ENCODE measurements at regions not wholly inside any gene's neighbourhood (a gene's known extent, or its start where the extent isn't known, plus 50 kb on each side); places are given as distances from the start of the nearest gene placed in this dataset.

GRCh38 chr6:141133346-141133745 is 999.4 kb upstream of the GJE1 start:
- ATAC-seq (ENCODE audit: low read depth in 2 of 2) (no peak), DNase-seq (no peak)
- Histone ChIP-seq H3K27me3 (ENCODE audit: control insufficient read depth, insufficient read depth, low read length) (no peaks in the 10 kb centered on the region), H3K4me3 (ENCODE audit: low read depth, low read length) (no peak overlapping the region), H3K9me3 (ENCODE audit: control insufficient read depth in 2 of 2, low read length in 2 of 2) (no peaks in the 10 kb centered on the region), H3K36me3 (ENCODE audit: control insufficient read depth, insufficient read depth, low read length) (no peaks in the 10 kb centered on the region), H3K4me1 (ENCODE audit: control insufficient read depth, insufficient read depth, low read length, poor library complexity, severe bottlenecking) (no peaks in the 10 kb centered on the region), H3K27ac (ENCODE audit: insufficient read depth, low read length, poor library complexity, severe bottlenecking) (no peak overlapping the region)
- Mint-ChIP-seq H3K27me3 (peaks cover 6% of the 10 kb centered on the region), H3K27ac (no peak overlapping the region), H3K9me3 (peaks cover 0 to 2% (median 0%) of the 10 kb centered on the region in 7 donors), H3K4me3 (no peak overlapping the region), H3K4me1 (no peaks in the 10 kb centered on the region), H3K36me3 (no peaks in the 10 kb centered on the region)

GRCh38 chr6:141131616-141132015 is 1001.1 kb upstream of the GJE1 start:
- H3K4me1 ChIP-seq (ENCODE audit: control insufficient read depth, insufficient read depth, low read length, poor library complexity, severe bottlenecking): no peaks in the 10 kb centered on the region
- DNase-seq: no peak
- no peaks in the 10 kb centered on the region for H3K27me3 ChIP-seq (ENCODE audit: control insufficient read depth, insufficient read depth, low read length)
- no peak for ATAC-seq (ENCODE audit: low read depth in 2 of 2)
- H3K4me1 Mint-ChIP-seq: no peaks in the 10 kb centered on the region
- no peak overlapping the region for H3K4me3 Mint-ChIP-seq
- no peak overlapping the region for H3K4me3 ChIP-seq (ENCODE audit: low read depth, low read length)
- peaks cover 0 to 3% (median 0%) of the 10 kb centered on the region in 7 donors for H3K9me3 Mint-ChIP-seq
- H3K27ac Mint-ChIP-seq: no peak overlapping the region
- H3K36me3 Mint-ChIP-seq: no peaks in the 10 kb centered on the region
- no peaks in the 10 kb centered on the region for H3K36me3 ChIP-seq (ENCODE audit: control insufficient read depth, insufficient read depth, low read length)
- peaks cover 6% of the 10 kb centered on the region for H3K27me3 Mint-ChIP-seq
- H3K27ac ChIP-seq (ENCODE audit: insufficient read depth, low read length, poor library complexity, severe bottlenecking): no peak overlapping the region
- no peaks in the 10 kb centered on the region for H3K9me3 ChIP-seq (ENCODE audit: control insufficient read depth in 2 of 2, low read length in 2 of 2)

- Histone ChIP-seq H3K9me3 (ENCODE audit: control insufficient read depth in 2 of 2, low read length in 2 of 2) (no peaks in the 10 kb centered on the region), H3K36me3 (ENCODE audit: control insufficient read depth, insufficient read depth, low read length) (no peaks in the 10 kb centered on the region), H3K4me3 (ENCODE audit: low read depth, low read length) (no peak overlapping the region), H3K27me3 (ENCODE audit: control insufficient read depth, insufficient read depth, low read length) (no peaks in the 10 kb centered on the region), H3K4me1 (ENCODE audit: control insufficient read depth, insufficient read depth, low read length, poor library complexity, severe bottlenecking) (no peaks in the 10 kb centered on the region), H3K27ac (ENCODE audit: insufficient read depth, low read length, poor library complexity, severe bottlenecking) (no peak overlapping the region)
- ATAC-seq (ENCODE audit: low read depth in 2 of 2): no peak
- no peak for DNase-seq
- H3K4me1 Mint-ChIP-seq: peaks cover 0 to 3% (median 0%) of the 10 kb centered on the region in 4 donors
- no peaks in the 10 kb centered on the region for H3K27me3 Mint-ChIP-seq
- no peak overlapping the region for H3K27ac Mint-ChIP-seq
- H3K4me3 Mint-ChIP-seq: no peak overlapping the region
- H3K36me3 Mint-ChIP-seq: no peaks in the 10 kb centered on the region
- peaks cover 0 to 4% (median 0%) of the 10 kb centered on the region in 7 donors for H3K9me3 Mint-ChIP-seq
Measured at GRCh38 chr6:141123497-141123896, 1009.2 kb upstream of the GJE1 start.

GRCh38 chr6:141123049-141123448 is 1009.7 kb upstream of the GJE1 start:
- H3K27ac Mint-ChIP-seq: no peak overlapping the region
- no peak overlapping the region for H3K27ac ChIP-seq (ENCODE audit: insufficient read depth, low read length, poor library complexity, severe bottlenecking)
- DNase-seq (no peak), ATAC-seq (ENCODE audit: low read depth in 2 of 2) (no peak)
- H3K9me3 Mint-ChIP-seq: peaks cover 0 to 4% (median 0%) of the 10 kb centered on the region in 7 donors
- H3K9me3 ChIP-seq (ENCODE audit: control insufficient read depth in 2 of 2, low read length in 2 of 2): no peaks in the 10 kb centered on the region
- no peaks in the 10 kb centered on the region for H3K27me3 ChIP-seq (ENCODE audit: control insufficient read depth, insufficient read depth, low read length)
- peaks cover 0 to 3% (median 0%) of the 10 kb centered on the region in 4 donors for H3K4me1 Mint-ChIP-seq
- H3K36me3 ChIP-seq (ENCODE audit: control insufficient read depth, insufficient read depth, low read length): no peaks in the 10 kb centered on the region
- no peaks in the 10 kb centered on the region for H3K36me3 Mint-ChIP-seq
- H3K4me1 ChIP-seq (ENCODE audit: control insufficient read depth, insufficient read depth, low read length, poor library complexity, severe bottlenecking): no peaks in the 10 kb centered on the region
- H3K27me3 Mint-ChIP-seq: no peaks in the 10 kb centered on the region
- H3K4me3 Mint-ChIP-seq: no peak overlapping the region
- H3K4me3 ChIP-seq (ENCODE audit: low read depth, low read length): no peak overlapping the region

- Histone ChIP-seq H3K27ac (ENCODE audit: insufficient read depth, low read length, poor library complexity, severe bottlenecking) (no peak overlapping the region), H3K36me3 (ENCODE audit: control insufficient read depth, insufficient read depth, low read length) (no peaks in the 10 kb centered on the region), H3K9me3 (ENCODE audit: control insufficient read depth in 2 of 2, low read length in 2 of 2) (no peaks in the 10 kb centered on the region), H3K4me3 (ENCODE audit: low read depth, low read length) (no peak overlapping the region), H3K27me3 (ENCODE audit: control insufficient read depth, insufficient read depth, low read length) (no peaks in the 10 kb centered on the region), H3K4me1 (ENCODE audit: control insufficient read depth, insufficient read depth, low read length, poor library complexity, severe bottlenecking) (no peaks in the 10 kb centered on the region)
- Mint-ChIP-seq H3K27me3 (no peaks in the 10 kb centered on the region), H3K9me3 (peaks cover 0 to 3% (median 0%) of the 10 kb centered on the region in 7 donors), H3K27ac (no peak overlapping the region), H3K4me1 (peaks cover 0 to under 1% (median 0%) of the 10 kb centered on the region in 4 donors), H3K36me3 (no peaks in the 10 kb centered on the region), H3K4me3 (no peak overlapping the region)
- ATAC-seq (ENCODE audit: low read depth in 2 of 2) (no peak), DNase-seq (no peak)
Measured at GRCh38 chr6:141118991-141119390, 1013.7 kb upstream of the GJE1 start.

- Histone ChIP-seq H3K4me3 (ENCODE audit: low read depth, low read length) (no peak overlapping the region), H3K9me3 (ENCODE audit: control insufficient read depth in 2 of 2, low read length in 2 of 2) (no peaks in the 10 kb centered on the region), H3K27ac (ENCODE audit: insufficient read depth, low read length, poor library complexity, severe bottlenecking) (no peak overlapping the region), H3K4me1 (ENCODE audit: control insufficient read depth, insufficient read depth, low read length, poor library complexity, severe bottlenecking) (no peaks in the 10 kb centered on the region), H3K27me3 (ENCODE audit: control insufficient read depth, insufficient read depth, low read length) (no peaks in the 10 kb centered on the region), H3K36me3 (ENCODE audit: control insufficient read depth, insufficient read depth, low read length) (no peaks in the 10 kb centered on the region)
- peaks cover 0 to 4% (median 0%) of the 10 kb centered on the region in 7 donors for H3K9me3 Mint-ChIP-seq
- no peak for ATAC-seq (ENCODE audit: low read depth in 2 of 2)
- peak overlapping the region in 1 of 3 donors; percentile 26 for H3K27ac Mint-ChIP-seq
- H3K27me3 Mint-ChIP-seq: peaks cover 5% of the 10 kb centered on the region
- no peaks in the 10 kb centered on the region for H3K4me1 Mint-ChIP-seq
- H3K36me3 Mint-ChIP-seq: no peaks in the 10 kb centered on the region
- no peak overlapping the region for H3K4me3 Mint-ChIP-seq
- no peak for DNase-seq
Measured at GRCh38 chr6:141117874-141118273, 1014.9 kb upstream of the GJE1 start.

- Histone ChIP-seq H3K9me3 (ENCODE audit: control insufficient read depth in 2 of 2, low read length in 2 of 2) (no peaks in the 10 kb centered on the region), H3K4me1 (ENCODE audit: control insufficient read depth, insufficient read depth, low read length, poor library complexity, severe bottlenecking) (no peaks in the 10 kb centered on the region), H3K4me3 (ENCODE audit: low read depth, low read length) (no peak overlapping the region), H3K36me3 (ENCODE audit: control insufficient read depth, insufficient read depth, low read length) (no peaks in the 10 kb centered on the region), H3K27ac (ENCODE audit: insufficient read depth, low read length, poor library complexity, severe bottlenecking) (no peak overlapping the region), H3K27me3 (ENCODE audit: control insufficient read depth, insufficient read depth, low read length) (no peaks in the 10 kb centered on the region)
- DNase-seq (no peak), ATAC-seq (ENCODE audit: low read depth in 2 of 2) (no peak)
- no peak overlapping the region for H3K4me3 Mint-ChIP-seq
- H3K9me3 Mint-ChIP-seq: peaks cover 0 to 1% (median 0%) of the 10 kb centered on the region in 7 donors
- no peaks in the 10 kb centered on the region for H3K4me1 Mint-ChIP-seq
- no peak overlapping the region for H3K27ac Mint-ChIP-seq
- H3K36me3 Mint-ChIP-seq: no peaks in the 10 kb centered on the region
- H3K27me3 Mint-ChIP-seq: peaks cover 5% of the 10 kb centered on the region
Measured at GRCh38 chr6:141110481-141110880, 1022.2 kb upstream of the GJE1 start.

- H3K36me3 Mint-ChIP-seq: no peaks in the 10 kb centered on the region
- ATAC-seq (ENCODE audit: low read depth in 2 of 2) (no peak), DNase-seq (no peak)
- H3K4me1 Mint-ChIP-seq: no peaks in the 10 kb centered on the region
- Histone ChIP-seq H3K4me1 (ENCODE audit: control insufficient read depth, insufficient read depth, low read length, poor library complexity, severe bottlenecking) (no peaks in the 10 kb centered on the region), H3K9me3 (ENCODE audit: control insufficient read depth in 2 of 2, low read length in 2 of 2) (no peaks in the 10 kb centered on the region), H3K27me3 (ENCODE audit: control insufficient read depth, insufficient read depth, low read length) (no peaks in the 10 kb centered on the region), H3K4me3 (ENCODE audit: low read depth, low read length) (no peak overlapping the region), H3K36me3 (ENCODE audit: control insufficient read depth, insufficient read depth, low read length) (no peaks in the 10 kb centered on the region), H3K27ac (ENCODE audit: insufficient read depth, low read length, poor library complexity, severe bottlenecking) (no peak overlapping the region)
- H3K4me3 Mint-ChIP-seq: no peak overlapping the region
- no peaks in the 10 kb centered on the region for H3K9me3 Mint-ChIP-seq
- no peaks in the 10 kb centered on the region for H3K27me3 Mint-ChIP-seq
- no peak overlapping the region for H3K27ac Mint-ChIP-seq
Measured at GRCh38 chr6:141107591-141108160, 1025.0 kb upstream of the GJE1 start.

Data from CD4-positive, CD25-positive, alpha-beta regulatory T cell (primary cell).